Left lung (tissue), 4 donors: ENCODE measurements at regions not wholly inside any gene's neighbourhood (a gene's known extent, or its start where the extent isn't known, plus 50 kb on each side); places are given as distances from the start of the nearest gene placed in this dataset.

Experiments
- ATAC-seq: fragments of 200-7000 bp; cut with Tn5 transposase; one replicate; pipeline ENCODE4 v1.9.1; 2020; ENCODE audit warnings: moderate library complexity
- DNase-seq, 4 donors: peaks; one replicate each; pipeline ENCODE4 v3.0.0-alpha.2; 2013 to 2020
- H3K27ac ChIP-seq, 2 donors: fragments of 200-600 bp; sonication (generic) in 1 of 2; one replicate each; pipeline versions ENCODE4 v1.5.0 to v1.8.0; 2020 to 2021
- H3K27me3 ChIP-seq, 2 donors: fragments of 200-600 bp; sonication (generic) in 1 of 2; one replicate each; pipeline versions ENCODE4 v1.5.0 to v1.8.0; 2020 to 2021
- H3K36me3 ChIP-seq, 2 donors: fragments of 200-600 bp; sonication (generic) in 1 of 2; one replicate each; pipeline versions ENCODE4 v1.5.0 to v1.8.0; 2020 to 2021
- H3K4me1 ChIP-seq, 2 donors: fragments of 200-600 bp; one replicate each; pipeline ENCODE4 v1.8.0; 2021
- H3K4me3 ChIP-seq, 2 donors: fragments of 200-600 bp; sonication (generic) in 1 of 2; one replicate each; pipeline versions ENCODE4 v1.5.0 to v1.8.0; 2020 to 2021; ENCODE audit warnings: mild to moderate bottlenecking in 1 of 2
- H3K9me3 ChIP-seq, 2 donors: fragments of 200-600 bp; sonication (generic) in 1 of 2; one replicate each; pipeline versions ENCODE4 v1.5.0 to v1.8.0; 2020 to 2021
- CTCF ChIP-seq, 2 donors: fragments of 200-600 bp; sonication (generic) in 1 of 2; IDR thresholded peaks; one replicate each; pipeline versions ENCODE4 v1.5.0 to v1.8.0; 2021; ENCODE audit warnings: antibody characterized with exemption in 2 of 2
- intact Hi-C, 2 donors: fragments of 100-400 bp; cut with DNase I; formaldehyde crosslinking; loops; one replicate each; pipeline versions ENCODE4 v1.11.2 to v1.14.2; 2022
- donor health status: DM: no; HTN: yes; CAD: no.
- donor health status: DM: no; HTN: no; CAD: no.

- no peak overlapping the region for H3K27ac ChIP-seq
- DNase-seq, result peak in 1 of 4 donors; percentile 33
- intact Hi-C loops, result no loop called here
- peak; percentile 17 for ATAC-seq
- H3K4me3 ChIP-seq, result no peak overlapping the region
- no peak for TF ChIP-seq CTCF (IDR thresholded peaks at IDR 0.05)
- no peaks in the 10 kb centered on the region for H3K9me3 ChIP-seq
- H3K36me3 ChIP-seq, result no peaks in the 10 kb centered on the region
- no peaks in the 10 kb centered on the region for H3K4me1 ChIP-seq
- no peaks in the 10 kb centered on the region for H3K27me3 ChIP-seq
Measured at GRCh38 chr2:18479947-18480369, 80.5 kb downstream of the RDH14 start.

GRCh38 chr2:18477293-18477692 is 83.2 kb downstream of the RDH14 start:
- no peak for ATAC-seq
- intact Hi-C loops, result no loop called here
- Histone ChIP-seq H3K36me3 (no peaks in the 10 kb centered on the region), H3K27ac (no peak overlapping the region), H3K4me3 (no peak overlapping the region), H3K4me1 (no peaks in the 10 kb centered on the region), H3K9me3 (no peaks in the 10 kb centered on the region), H3K27me3 (no peaks in the 10 kb centered on the region)
- DNase-seq, result no peak
- no peak for TF ChIP-seq CTCF (IDR thresholded peaks at IDR 0.05)

GRCh38 chr2:18476484-18476883 is 84.0 kb downstream of the RDH14 start:
- intact Hi-C loops, result no loop called here

GRCh38 chr2:18475884-18476283 is 84.6 kb downstream of the RDH14 start:
- Histone ChIP-seq H3K36me3 (no peaks in the 10 kb centered on the region), H3K4me1 (no peaks in the 10 kb centered on the region), H3K27ac (no peak overlapping the region), H3K27me3 (no peaks in the 10 kb centered on the region), H3K4me3 (no peak overlapping the region), H3K9me3 (no peaks in the 10 kb centered on the region)
- DNase-seq, result no peak
- no peak for ATAC-seq
- no peak for TF ChIP-seq CTCF (IDR thresholded peaks at IDR 0.05)
- intact Hi-C loops, result no loop called here

More at GRCh38 chr2:18476484-18476883, 84.0 kb downstream of the RDH14 start:
- Histone ChIP-seq H3K27me3 (no peaks in the 10 kb centered on the region), H3K4me1 (no peaks in the 10 kb centered on the region), H3K9me3 (no peaks in the 10 kb centered on the region), H3K27ac (no peak overlapping the region), H3K4me3 (no peak overlapping the region), H3K36me3 (no peaks in the 10 kb centered on the region)
- DNase-seq, result no peak
- ATAC-seq, result no peak
- no peak for TF ChIP-seq CTCF (IDR thresholded peaks at IDR 0.05)

- Histone ChIP-seq H3K27me3 (no peaks in the 10 kb centered on the region), H3K27ac (no peak overlapping the region), H3K4me3 (no peak overlapping the region), H3K9me3 (no peaks in the 10 kb centered on the region), H3K36me3 (no peaks in the 10 kb centered on the region), H3K4me1 (no peaks in the 10 kb centered on the region)
- no peak for TF ChIP-seq CTCF (IDR thresholded peaks at IDR 0.05)
- ATAC-seq (peak; percentile 37), DNase-seq (no peak)
- intact Hi-C loops, result no loop called here
Measured at GRCh38 chr2:18474700-18475099, 85.8 kb downstream of the RDH14 start.
